Neural progenitor cell (in vitro differentiated cells): ENCODE measurements at regions not wholly inside any gene's neighbourhood (a gene's known extent, or its start where the extent isn't known, plus 50 kb on each side); places are given as distances from the start of the nearest gene placed in this dataset.

Experiments used
- EZH2 ChIP-seq: fragments of 200-600 bp; sonication (generic); IDR thresholded peaks from 2 replicates; pipeline ENCODE4 v1.6.1; 2017; ENCODE audit warnings: antibody characterized with exemption, mild to moderate bottlenecking, moderate library complexity
- TF ChIP-seq, protein P1 (sequence below): fragments of 200-600 bp; sonication (generic); IDR thresholded peaks from 2 replicates; pipeline ENCODE4 v1.5.1; 2017; ENCODE audit warnings: antibody characterized with exemption, mild to moderate bottlenecking

GRCh38 chr5:39559923-39560322 is 135.1 kb upstream of the DAB2 start:
- TF ChIP-seq, protein P1, sequence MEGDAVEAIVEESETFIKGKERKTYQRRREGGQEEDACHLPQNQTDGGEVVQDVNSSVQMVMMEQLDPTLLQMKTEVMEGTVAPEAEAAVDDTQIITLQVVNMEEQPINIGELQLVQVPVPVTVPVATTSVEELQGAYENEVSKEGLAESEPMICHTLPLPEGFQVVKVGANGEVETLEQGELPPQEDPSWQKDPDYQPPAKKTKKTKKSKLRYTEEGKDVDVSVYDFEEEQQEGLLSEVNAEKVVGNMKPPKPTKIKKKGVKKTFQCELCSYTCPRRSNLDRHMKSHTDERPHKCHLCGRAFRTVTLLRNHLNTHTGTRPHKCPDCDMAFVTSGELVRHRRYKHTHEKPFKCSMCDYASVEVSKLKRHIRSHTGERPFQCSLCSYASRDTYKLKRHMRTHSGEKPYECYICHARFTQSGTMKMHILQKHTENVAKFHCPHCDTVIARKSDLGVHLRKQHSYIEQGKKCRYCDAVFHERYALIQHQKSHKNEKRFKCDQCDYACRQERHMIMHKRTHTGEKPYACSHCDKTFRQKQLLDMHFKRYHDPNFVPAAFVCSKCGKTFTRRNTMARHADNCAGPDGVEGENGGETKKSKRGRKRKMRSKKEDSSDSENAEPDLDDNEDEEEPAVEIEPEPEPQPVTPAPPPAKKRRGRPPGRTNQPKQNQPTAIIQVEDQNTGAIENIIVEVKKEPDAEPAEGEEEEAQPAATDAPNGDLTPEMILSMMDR = no peak
- no peak for TF ChIP-seq EZH2
